Activated naive CD8-positive, alpha-beta T cell treated with anti-CD3 and anti-CD28 coated beads for 36 hours (primary cell): ENCODE measurements at regions not wholly inside any gene's neighbourhood (a gene's known extent, or its start where the extent isn't known, plus 50 kb on each side); places are given as distances from the start of the nearest gene placed in this dataset.
A peak's percentile ranks its signal among the peaks of the same experiment; 100 is the strongest.
"Not testable (repeated sequence)": the region's sequence is repeated elsewhere in the genome, so short reads cannot be mapped to it uniquely, and the experiment has no call there.

Source experiments
- DNase-seq: peaks from one replicate; pipeline ENCODE4 v3.0.0; 2021
- H3K27ac Mint-ChIP-seq: one replicate; pipeline ENCODE4 v1.8.0; 2022; ENCODE audit warnings: mild to moderate bottlenecking, moderate library complexity, mixed read lengths
- H3K27me3 Mint-ChIP-seq: one replicate; pipeline ENCODE4 v1.8.0; 2022; ENCODE audit warnings: mild to moderate bottlenecking, mixed read lengths
- H3K36me3 Mint-ChIP-seq: one replicate; pipeline ENCODE4 v1.8.0; 2021; ENCODE audit warnings: mild to moderate bottlenecking, mixed read lengths
- H3K4me1 Mint-ChIP-seq: one replicate; pipeline ENCODE4 v1.8.0; 2021; ENCODE audit warnings: mixed read lengths
- H3K4me3 Mint-ChIP-seq: one replicate; pipeline ENCODE4 v1.8.0; 2022; ENCODE audit warnings: mild to moderate bottlenecking, moderate library complexity, mixed read lengths
- H3K9me3 Mint-ChIP-seq: one replicate; pipeline ENCODE4 v1.8.0; 2022; ENCODE audit warnings: mixed read lengths

GRCh38 chr5:127197402-127198167, 93.0 kb upstream of the MEGF10 start:
- H3K36me3 Mint-ChIP-seq: not testable (repeated sequence)
- H3K27me3 Mint-ChIP-seq: peaks cover 27% of the 10 kb centered on the region

GRCh38 chr5:127202738-127203137, 87.9 kb upstream of the MEGF10 start:
- H3K27me3 Mint-ChIP-seq: peaks cover 11% of the 10 kb centered on the region
- not testable (repeated sequence) for DNase-seq, H3K36me3 Mint-ChIP-seq, H3K27ac Mint-ChIP-seq, H3K4me3 Mint-ChIP-seq, H3K4me1 Mint-ChIP-seq
- H3K9me3 Mint-ChIP-seq: peaks cover 11% of the 10 kb centered on the region

More at GRCh38 chr5:127197402-127198167, 93.0 kb upstream of the MEGF10 start:
- H3K9me3 Mint-ChIP-seq: peaks cover 11% of the 10 kb centered on the region
- not testable (repeated sequence) for H3K4me3 Mint-ChIP-seq, DNase-seq, H3K27ac Mint-ChIP-seq, H3K4me1 Mint-ChIP-seq

- H3K27ac Mint-ChIP-seq: no peak overlapping the region
- no peak for DNase-seq
These were observed 86.8 kb upstream of the MEGF10 start for GRCh38 chr5:127203818-127204217.

GRCh38 chr5:127205147-127205546, 85.4 kb upstream of the MEGF10 start:
- H3K27ac Mint-ChIP-seq: no peak overlapping the region
- peaks cover 6% of the 10 kb centered on the region for H3K9me3 Mint-ChIP-seq
- no peaks in the 10 kb centered on the region for H3K4me1 Mint-ChIP-seq
- DNase-seq: no peak
- H3K36me3 Mint-ChIP-seq: no peaks in the 10 kb centered on the region
- H3K4me3 Mint-ChIP-seq: no peak overlapping the region
- H3K27me3 Mint-ChIP-seq: peaks cover under 1% of the 10 kb centered on the region

More at GRCh38 chr5:127203818-127204217, 86.8 kb upstream of the MEGF10 start:
- Mint-ChIP-seq H3K36me3 (no peaks in the 10 kb centered on the region), H3K27me3 (peaks cover 6% of the 10 kb centered on the region), H3K4me1 (no peaks in the 10 kb centered on the region), H3K4me3 (no peak overlapping the region), H3K9me3 (peaks cover 11% of the 10 kb centered on the region)

GRCh38 chr5:127206320-127207113, 84.1 kb upstream of the MEGF10 start:
- Mint-ChIP-seq H3K36me3 (no peaks in the 10 kb centered on the region), H3K27me3 (no peaks in the 10 kb centered on the region), H3K9me3 (peaks cover 1% of the 10 kb centered on the region), H3K4me1 (no peaks in the 10 kb centered on the region), H3K27ac (no peak overlapping the region), H3K4me3 (no peak overlapping the region)
- DNase-seq: no peak

GRCh38 chr5:127210042-127210441, 80.6 kb upstream of the MEGF10 start:
- no peak overlapping the region for H3K4me3 Mint-ChIP-seq
- no peak for DNase-seq
- no peaks in the 10 kb centered on the region for H3K27me3 Mint-ChIP-seq
- peaks cover 3% of the 10 kb centered on the region for H3K9me3 Mint-ChIP-seq
- no peaks in the 10 kb centered on the region for H3K4me1 Mint-ChIP-seq
- no peaks in the 10 kb centered on the region for H3K36me3 Mint-ChIP-seq
- H3K27ac Mint-ChIP-seq: no peak overlapping the region

- H3K27ac Mint-ChIP-seq: no peak overlapping the region
- H3K4me1 Mint-ChIP-seq: no peaks in the 10 kb centered on the region
- no peak overlapping the region for H3K4me3 Mint-ChIP-seq
- H3K27me3 Mint-ChIP-seq: no peaks in the 10 kb centered on the region
- DNase-seq: no peak
- peaks cover 6% of the 10 kb centered on the region for H3K9me3 Mint-ChIP-seq
- peaks cover 5% of the 10 kb centered on the region for H3K36me3 Mint-ChIP-seq
These were observed 77.4 kb upstream of the MEGF10 start for GRCh38 chr5:127213231-127213630.

GRCh38 chr5:127216143-127216542, 74.5 kb upstream of the MEGF10 start:
- no peak for DNase-seq
- Mint-ChIP-seq H3K27me3 (no peaks in the 10 kb centered on the region), H3K27ac (no peak overlapping the region), H3K36me3 (peaks cover 8% of the 10 kb centered on the region), H3K9me3 (peaks cover 8% of the 10 kb centered on the region), H3K4me3 (no peak overlapping the region), H3K4me1 (no peaks in the 10 kb centered on the region)

GRCh38 chr5:127216898-127217675, 73.5 kb upstream of the MEGF10 start:
- Mint-ChIP-seq H3K4me1 (no peaks in the 10 kb centered on the region), H3K9me3 (peaks cover 9% of the 10 kb centered on the region), H3K27ac (no peak overlapping the region), H3K27me3 (no peaks in the 10 kb centered on the region), H3K4me3 (no peak overlapping the region), H3K36me3 (peaks cover 8% of the 10 kb centered on the region)
- DNase-seq: no peak

GRCh38 chr5:127221936-127222335, 68.7 kb upstream of the MEGF10 start:
- not testable (repeated sequence) for H3K27ac Mint-ChIP-seq, H3K27me3 Mint-ChIP-seq, H3K4me3 Mint-ChIP-seq, H3K4me1 Mint-ChIP-seq, H3K36me3 Mint-ChIP-seq, DNase-seq
- peaks cover 14% of the 10 kb centered on the region for H3K9me3 Mint-ChIP-seq

GRCh38 chr5:127222571-127223156, 67.9 kb upstream of the MEGF10 start:
- not testable (repeated sequence) for H3K27me3 Mint-ChIP-seq, H3K27ac Mint-ChIP-seq, H3K36me3 Mint-ChIP-seq, H3K4me3 Mint-ChIP-seq, DNase-seq, H3K4me1 Mint-ChIP-seq
- H3K9me3 Mint-ChIP-seq: peaks cover 15% of the 10 kb centered on the region

- DNase-seq: no peak
- H3K4me1 Mint-ChIP-seq: no peaks in the 10 kb centered on the region
- H3K27ac Mint-ChIP-seq: no peak overlapping the region
- peaks cover 17% of the 10 kb centered on the region for H3K9me3 Mint-ChIP-seq
- peaks cover 8% of the 10 kb centered on the region for H3K36me3 Mint-ChIP-seq
- H3K27me3 Mint-ChIP-seq: no peaks in the 10 kb centered on the region
- H3K4me3 Mint-ChIP-seq: no peak overlapping the region
These were observed 67.2 kb upstream of the MEGF10 start for GRCh38 chr5:127223256-127223974.

GRCh38 chr5:127227881-127228280, 62.7 kb upstream of the MEGF10 start:
- H3K9me3 Mint-ChIP-seq: peaks cover 10% of the 10 kb centered on the region
- H3K27ac Mint-ChIP-seq: no peak overlapping the region
- no peak overlapping the region for H3K4me3 Mint-ChIP-seq
- H3K4me1 Mint-ChIP-seq: peaks cover 10% of the 10 kb centered on the region
- peaks cover 7% of the 10 kb centered on the region for H3K36me3 Mint-ChIP-seq
- no peak for DNase-seq
- no peaks in the 10 kb centered on the region for H3K27me3 Mint-ChIP-seq

GRCh38 chr5:127228540-127229184, 61.9 kb upstream of the MEGF10 start:
- peak overlapping the region; percentile 8 for H3K27ac Mint-ChIP-seq
- H3K4me1 Mint-ChIP-seq: peaks cover 10% of the 10 kb centered on the region
- no peaks in the 10 kb centered on the region for H3K27me3 Mint-ChIP-seq
- H3K4me3 Mint-ChIP-seq: peak overlapping the region; percentile 63
- peaks cover 7% of the 10 kb centered on the region for H3K36me3 Mint-ChIP-seq
- DNase-seq: no peak
- H3K9me3 Mint-ChIP-seq: peaks cover 10% of the 10 kb centered on the region
